A673 (cell line): ENCODE measurements at regions not wholly inside any gene's neighbourhood (a gene's known extent, or its start where the extent isn't known, plus 50 kb on each side); places are given as distances from the start of the nearest gene placed in this dataset.

Experiments used
- CTCF ChIP-seq: fragments of 300-800, 200-600 bp; sonication (generic); conservative IDR thresholded peaks from 2 replicates; pipeline ENCODE4 v1.5.1; 2017; ENCODE audit warnings: low read depth, mild to moderate bottlenecking, antibody characterized with exemption, low read length, moderate library complexity, mixed read lengths
- EZH2 ChIP-seq: fragments of 200-600 bp; sonication (generic); IDR thresholded peaks from 2 replicates; pipeline ENCODE4 v1.6.1; 2017; ENCODE audit warnings: borderline replicate concordance, low read depth, mild to moderate bottlenecking, mixed read lengths, antibody characterized with exemption, low read length; ENCODE audit not compliant: poor library complexity, severe bottlenecking

- TF ChIP-seq CTCF (no peak), EZH2 (no peak)
Measured at GRCh38 chr2:139162957-139163356, 382.8 kb upstream of the NXPH2 start.
